GM21390 (cell line): ENCODE measurements at regions not wholly inside any gene's neighbourhood (a gene's known extent, or its start where the extent isn't known, plus 50 kb on each side); places are given as distances from the start of the nearest gene placed in this dataset.
"Not testable (repeated sequence)": the region's sequence is repeated elsewhere in the genome, so short reads cannot be mapped to it uniquely, and the experiment has no call there.

ENCODE experiments used
- ATAC-seq: cut with Tn5 transposase; IDR thresholded peaks from one replicate; pipeline ENCODE4 v1.9.1; 2021; ENCODE audit not compliant: unreplicated experiment

DNA sequence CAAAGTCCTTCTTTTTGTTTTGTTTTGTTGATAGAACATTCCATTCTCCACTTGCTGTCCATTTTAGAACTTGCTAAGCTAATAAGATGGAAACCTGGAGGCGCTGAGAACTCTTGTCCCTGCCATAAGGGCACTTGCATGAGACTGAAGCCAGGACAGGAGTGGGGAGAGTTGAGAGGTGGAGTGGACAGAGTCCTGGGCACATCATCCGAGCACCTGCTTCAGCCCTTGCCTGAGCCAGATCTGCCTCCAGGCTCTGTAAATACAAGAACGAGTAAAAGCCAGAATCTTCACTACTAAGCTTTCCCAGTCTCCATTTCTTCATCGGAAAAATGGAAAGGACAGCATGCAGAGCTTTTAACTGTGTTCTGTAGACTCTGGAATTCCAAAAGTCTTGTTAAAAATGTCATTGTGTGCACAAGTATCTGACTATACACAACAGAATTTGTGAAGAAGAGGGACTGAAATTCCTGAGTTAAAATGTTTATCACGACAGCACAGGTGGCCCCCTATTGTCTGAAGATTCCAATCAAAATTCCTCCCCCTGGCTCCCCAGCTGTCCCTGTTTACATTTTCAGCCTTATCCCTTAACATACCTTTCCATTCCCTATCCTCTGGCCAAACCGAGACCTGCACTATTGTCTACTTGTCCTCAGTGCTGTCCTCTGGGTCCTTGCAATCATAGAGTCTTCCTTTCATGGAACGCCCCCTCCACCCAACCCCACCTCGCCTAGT is 498.2 kb upstream of the TNP1 start:
- no peak for ATAC-seq

DNA sequence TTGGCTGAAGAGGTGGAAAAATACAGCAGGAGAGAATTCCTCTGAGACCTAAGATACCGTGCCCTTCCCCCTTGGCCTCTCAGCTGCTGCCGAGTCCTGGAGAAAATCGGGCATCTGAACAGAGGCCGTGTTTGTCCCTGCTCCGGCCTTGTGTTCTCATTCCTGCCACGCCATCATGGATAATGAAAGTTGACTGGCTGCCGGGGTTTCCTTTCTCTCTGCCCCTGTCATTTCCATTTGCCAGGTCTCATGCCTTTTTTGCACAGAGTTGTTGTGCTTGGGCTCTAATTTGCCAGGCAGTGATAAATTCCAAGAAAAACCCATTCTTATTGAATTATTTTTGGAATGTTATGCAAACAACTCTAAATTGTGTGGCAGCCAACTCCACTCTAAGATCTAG is 496.9 kb upstream of the TNP1 start:
- no peak for ATAC-seq

DNA sequence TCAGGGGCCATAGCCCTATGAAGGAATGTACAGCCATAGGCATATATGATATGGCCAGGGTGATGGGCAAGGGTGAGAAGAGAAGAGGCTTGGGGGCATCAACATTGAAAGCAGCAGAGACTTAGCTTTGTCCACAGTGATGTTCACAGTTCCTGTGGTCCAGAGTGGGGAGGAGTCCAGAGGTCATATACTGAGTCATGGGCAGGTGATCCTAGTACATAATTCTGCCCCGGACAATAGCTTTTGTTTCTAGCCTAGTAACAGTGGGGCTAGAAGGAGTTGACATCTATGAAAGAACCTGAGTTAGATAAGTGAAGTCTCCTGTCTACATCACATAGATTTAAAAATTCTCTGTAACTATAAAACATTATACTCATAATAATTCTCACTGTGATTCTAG is 496.3 kb upstream of the TNP1 start:
- no peak for ATAC-seq

DNA sequence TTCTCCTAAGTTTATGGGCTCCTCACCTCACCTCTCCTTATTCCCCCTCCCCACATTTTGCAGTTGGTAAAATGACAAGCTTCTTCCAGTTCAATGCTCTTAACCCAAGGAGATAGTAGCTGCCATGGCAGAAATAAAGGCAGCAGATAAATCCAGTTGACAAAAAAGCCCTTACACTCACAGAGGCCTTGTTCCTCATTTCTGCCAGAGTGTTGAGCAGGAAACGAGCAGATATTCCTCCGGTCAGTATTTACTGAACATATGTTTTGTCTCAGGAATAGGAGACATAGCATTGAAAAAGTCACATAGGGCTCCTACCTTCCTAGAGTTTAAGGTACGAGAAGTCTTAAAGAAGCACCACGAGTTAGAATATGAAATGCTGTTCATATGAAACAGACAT is 493.7 kb upstream of the TNP1 start:
- ATAC-seq = no peak

DNA sequence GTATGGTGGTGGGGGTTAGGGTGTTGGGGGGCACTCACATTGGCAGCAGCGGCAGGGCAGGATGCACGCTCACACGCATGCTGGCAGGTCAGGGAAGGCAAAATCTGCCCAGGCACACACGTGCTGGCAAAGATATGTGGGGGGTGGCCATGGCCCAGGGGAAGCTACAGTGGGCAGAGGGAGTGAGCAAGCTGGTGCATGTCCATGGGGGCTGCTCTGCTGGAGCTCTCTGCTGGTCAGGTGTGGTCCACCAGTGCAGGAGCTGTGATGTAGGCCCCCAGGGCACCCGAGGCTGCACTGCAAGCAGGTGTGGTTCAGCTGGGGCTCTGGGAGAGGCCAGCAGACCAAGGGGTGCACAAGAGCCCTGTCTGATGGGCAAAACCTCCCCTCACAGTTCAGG is 491.5 kb upstream of the TNP1 start:
- no peak for ATAC-seq

DNA sequence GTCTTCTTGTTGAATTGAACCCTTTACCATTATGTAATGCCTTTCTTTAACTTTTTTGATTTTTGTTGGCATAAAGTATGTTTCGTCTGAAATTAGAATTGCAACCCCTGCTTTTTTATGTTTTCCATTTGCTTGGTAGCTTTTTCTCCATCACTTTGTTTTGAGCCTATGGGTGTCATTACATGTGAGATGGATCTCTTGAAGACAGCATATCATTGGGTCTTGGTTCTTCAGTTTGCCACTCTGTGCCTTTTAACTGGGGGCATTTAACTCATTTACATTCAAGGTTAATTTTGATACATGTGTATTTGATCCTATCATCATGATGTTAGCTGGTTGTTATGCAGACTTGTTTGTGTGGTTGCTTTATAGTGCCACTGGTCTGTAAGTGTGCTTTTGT is 489.4 kb upstream of the TNP1 start:
- no peak for ATAC-seq

DNA sequence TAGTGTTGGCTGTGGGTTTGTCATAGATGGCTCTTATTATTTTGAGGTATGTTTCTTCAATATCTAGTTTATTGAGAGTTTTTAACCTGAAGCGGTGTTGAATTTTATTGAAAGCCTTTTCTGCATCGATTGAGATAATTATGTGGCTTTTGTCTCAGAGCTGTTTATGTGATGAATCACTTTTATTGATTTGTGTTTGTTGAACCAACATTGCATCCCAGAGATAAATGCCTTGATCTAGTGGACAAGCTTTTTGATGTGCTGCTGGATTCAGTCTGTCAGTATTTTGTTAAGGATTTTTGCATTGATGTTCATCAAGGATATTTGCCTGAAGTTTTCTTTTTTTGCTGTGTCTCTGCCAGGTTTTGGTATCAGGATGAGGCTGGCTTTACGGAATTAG is 487.8 kb upstream of the TNP1 start:
- ATAC-seq = not testable (repeated sequence)

DNA sequence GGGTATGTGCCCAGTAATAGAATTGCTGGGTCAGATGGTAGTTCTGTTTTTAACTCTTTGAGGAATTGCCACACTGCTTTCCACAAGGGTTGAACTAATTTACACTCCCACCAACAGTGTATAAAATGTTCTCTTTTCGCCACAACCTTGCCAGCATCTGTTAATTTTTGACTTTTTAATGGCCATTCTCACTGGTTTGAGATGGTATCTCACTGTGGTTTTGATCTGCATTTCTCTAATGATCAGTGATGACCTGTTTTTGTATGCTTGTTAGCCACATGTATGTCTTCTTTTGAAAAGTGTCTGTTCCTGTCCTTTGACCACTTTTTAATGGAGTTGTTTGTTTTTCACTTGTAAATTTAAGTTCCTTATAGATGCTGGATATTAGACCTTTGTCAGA is 486.2 kb upstream of the TNP1 start:
- ATAC-seq = not testable (repeated sequence)

DNA sequence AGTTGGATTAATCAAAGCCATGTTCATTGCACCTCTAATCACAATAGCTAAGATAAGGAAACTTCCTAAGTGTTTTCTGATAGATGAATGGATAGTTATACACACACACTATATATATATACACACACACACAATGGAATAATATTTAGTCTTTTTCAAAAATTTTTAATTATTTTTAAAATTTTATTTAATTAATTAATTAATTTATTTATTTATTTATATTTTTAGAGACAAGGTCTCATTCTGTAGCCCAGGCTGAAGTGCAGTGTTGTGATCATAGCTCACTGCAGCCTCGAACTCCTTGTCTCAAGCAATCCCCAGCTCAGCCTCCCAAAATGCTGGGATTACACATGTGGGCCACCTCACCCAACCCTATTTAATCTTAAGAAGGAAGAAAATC is 481.0 kb upstream of the TNP1 start:
- no peak for ATAC-seq

DNA sequence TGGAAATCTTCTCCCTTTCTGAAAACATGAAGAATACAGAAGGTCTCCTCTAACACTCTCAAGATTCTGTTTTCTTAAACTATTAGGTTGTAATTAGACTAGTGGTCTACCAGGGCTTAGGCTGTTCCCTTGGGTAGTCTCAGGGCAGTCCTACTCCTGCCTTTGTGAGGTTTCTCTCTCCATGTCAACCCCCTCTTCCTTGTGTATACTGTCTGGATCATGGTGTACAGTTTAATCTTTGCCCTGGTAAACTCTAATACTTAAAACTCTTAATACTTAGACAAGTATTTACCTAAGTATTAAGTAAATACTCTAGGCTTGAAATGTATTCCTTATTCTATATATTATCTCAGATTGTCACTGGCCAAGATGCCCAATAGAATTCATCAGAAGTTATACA is 480.3 kb upstream of the TNP1 start:
- no peak for ATAC-seq

DNA sequence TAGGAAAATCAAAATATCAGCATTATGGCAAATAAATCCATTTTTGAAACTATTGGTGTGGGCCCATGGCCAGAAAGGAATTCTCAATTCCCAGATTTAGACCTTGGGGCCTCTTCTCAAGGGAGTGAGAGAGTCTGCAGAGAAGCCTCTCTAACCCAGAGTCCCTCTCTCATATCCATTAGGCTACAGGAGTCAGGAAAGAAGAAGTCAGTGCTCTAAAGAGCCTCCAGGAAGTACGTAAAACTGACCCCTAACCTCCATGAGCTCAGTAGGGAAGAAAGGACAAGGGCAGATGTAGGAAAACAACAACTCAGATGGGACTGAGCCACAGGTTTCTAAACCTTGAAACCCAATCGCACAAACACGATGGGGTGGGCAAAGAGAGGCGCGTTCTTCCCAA is 479.9 kb upstream of the TNP1 start:
- no peak for ATAC-seq

DNA sequence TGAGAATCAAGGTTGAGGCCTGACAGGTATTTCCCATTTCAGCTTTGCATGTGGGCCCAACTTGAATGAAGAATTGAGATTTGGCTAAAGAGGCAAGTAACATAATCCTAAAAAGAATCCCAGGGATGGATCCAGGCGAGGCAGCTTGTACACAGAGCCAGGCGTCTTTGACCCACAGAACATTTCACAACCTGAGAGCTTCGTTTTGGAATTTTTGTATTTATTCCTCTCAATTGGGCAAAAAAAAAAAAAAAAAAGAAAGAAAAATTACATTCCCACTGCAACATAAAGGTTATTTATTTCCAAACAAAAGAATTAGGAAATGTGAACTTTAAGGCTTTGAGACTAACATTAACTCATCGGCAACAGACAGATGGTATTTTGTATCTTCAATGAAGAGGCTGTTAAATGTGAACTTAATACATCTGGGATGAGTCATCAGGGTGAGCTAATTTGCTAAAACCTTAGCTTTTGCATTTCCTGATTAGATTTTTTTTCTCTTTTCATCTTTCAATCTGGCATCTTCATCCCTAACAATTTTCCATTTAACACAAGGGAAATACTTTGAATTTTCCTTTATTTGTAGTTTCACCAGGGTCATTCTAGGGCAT is 478.5 kb upstream of the TNP1 start:
- ATAC-seq = no peak

DNA sequence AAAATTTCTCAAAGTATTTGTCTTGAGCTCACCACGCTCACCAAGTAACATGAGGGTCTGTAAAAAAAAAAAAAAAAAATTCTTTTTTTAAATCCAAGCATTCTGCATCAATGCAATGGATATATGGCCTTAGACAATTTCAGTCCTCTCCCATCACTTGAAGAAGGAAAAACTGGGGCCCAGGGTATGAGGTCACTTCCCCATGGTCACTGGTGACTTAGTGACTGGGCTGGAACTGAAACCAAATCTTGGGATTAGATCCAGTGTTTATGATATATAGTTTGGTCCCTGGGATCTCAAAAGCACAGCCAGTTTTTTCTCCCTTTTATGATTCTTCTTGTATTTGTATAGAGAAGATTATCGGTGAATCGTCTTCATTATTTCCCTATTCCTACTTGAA is 477.9 kb upstream of the TNP1 start:
- ATAC-seq = no peak

DNA sequence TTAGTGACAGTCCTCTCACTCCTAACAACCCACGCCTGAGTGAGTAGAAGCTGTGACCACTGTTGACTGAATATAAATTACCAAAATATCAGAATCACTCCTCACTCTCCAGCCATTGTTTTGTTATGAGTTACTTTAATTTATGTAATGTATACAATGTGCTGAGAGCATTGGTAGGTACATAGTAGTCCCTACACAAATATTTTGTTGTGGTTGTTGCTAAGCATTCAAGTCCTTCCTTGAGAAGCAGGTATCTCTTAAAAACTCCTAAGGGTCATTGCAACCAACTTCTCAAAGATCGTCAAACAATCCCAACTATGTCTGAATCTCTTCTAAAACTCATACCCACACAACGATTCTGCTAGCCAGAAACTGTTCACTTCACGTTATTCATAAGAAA is 476.8 kb upstream of the TNP1 start:
- ATAC-seq = no peak

DNA sequence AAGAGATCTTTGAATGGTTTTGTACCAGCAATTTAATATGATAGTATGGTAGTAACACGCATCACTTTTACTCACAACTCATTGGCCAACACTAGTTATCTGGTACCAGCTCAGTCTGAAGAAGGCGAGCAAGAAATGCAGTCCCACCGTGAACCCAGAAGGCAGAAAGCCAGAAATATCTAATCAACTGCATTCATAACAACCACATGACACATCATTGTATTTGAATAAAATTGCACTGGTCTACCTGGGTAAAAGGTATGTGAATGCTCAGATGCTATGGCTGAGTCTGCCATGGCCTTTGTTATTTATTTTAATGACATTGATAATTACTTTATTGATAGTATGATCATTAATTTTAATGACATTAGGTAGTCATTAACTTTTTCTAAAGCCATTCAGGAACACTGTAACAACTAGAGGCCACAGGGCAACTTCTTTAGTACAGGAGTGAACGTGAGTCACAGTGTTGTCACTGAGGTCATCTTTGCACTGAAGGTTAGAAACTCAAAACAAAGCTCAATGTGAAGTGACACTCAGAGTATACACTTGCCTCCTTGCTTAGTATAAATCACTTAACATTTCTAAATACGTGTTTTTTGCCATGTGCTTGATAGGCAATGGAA is 475.6 kb upstream of the TNP1 start:
- no peak for ATAC-seq

DNA sequence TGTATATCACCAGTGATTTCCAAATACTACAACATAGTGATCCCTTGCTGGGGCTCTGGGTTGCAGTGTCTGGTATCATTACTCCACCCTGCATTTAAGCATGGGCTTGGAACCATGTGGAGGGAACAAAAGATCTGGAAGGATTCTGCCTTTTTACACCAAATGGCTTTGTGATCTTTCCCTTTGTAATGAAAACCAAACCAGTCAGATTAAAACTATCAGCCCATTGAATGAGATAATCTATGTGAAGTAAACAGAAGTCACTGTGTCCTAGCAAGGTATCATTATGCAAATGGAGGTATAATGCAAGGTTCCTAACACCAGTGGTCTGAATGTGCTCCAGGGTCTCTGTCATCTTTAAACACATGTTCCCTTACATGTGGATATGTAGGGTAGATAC is 474.7 kb upstream of the TNP1 start:
- no peak for ATAC-seq

DNA sequence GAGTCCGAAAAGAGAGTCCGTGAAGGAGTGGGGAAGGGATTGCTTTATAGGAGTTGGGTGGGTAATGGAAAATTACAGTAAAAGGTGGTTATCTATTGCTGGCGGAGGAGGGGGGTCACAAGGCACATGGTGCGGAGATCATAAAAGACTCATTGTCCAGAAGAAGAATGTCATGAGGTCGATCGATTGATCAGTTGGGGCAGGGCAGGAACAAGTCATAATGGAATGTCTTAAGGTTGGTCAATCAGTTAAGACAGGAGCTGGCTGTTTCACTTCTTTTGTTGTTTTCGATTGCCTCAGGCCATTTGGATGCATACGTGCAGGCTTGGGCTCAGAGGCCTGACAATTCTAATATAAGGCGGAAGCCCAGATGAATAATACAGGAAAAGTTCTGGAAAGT is 473.0 kb upstream of the TNP1 start:
- no peak for ATAC-seq

DNA sequence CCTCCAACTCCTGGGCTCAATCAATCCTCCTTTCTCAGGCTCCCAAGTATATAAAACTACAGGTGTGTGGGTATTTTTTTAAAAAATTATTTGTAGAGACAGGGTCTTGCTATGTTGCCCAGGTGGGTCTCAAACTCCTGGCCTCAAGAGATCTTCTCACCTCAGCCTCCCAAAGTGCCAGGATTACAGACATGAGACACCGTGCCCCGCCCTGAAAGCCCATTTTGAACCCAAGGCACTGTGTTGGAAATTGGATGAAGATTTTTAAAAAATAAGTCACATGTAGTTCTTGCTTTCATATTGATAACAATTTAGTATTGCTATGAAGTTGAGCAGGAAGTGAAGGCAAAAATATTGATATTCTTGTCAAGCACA is 472.5 kb upstream of the TNP1 start:
- ATAC-seq = no peak

DNA sequence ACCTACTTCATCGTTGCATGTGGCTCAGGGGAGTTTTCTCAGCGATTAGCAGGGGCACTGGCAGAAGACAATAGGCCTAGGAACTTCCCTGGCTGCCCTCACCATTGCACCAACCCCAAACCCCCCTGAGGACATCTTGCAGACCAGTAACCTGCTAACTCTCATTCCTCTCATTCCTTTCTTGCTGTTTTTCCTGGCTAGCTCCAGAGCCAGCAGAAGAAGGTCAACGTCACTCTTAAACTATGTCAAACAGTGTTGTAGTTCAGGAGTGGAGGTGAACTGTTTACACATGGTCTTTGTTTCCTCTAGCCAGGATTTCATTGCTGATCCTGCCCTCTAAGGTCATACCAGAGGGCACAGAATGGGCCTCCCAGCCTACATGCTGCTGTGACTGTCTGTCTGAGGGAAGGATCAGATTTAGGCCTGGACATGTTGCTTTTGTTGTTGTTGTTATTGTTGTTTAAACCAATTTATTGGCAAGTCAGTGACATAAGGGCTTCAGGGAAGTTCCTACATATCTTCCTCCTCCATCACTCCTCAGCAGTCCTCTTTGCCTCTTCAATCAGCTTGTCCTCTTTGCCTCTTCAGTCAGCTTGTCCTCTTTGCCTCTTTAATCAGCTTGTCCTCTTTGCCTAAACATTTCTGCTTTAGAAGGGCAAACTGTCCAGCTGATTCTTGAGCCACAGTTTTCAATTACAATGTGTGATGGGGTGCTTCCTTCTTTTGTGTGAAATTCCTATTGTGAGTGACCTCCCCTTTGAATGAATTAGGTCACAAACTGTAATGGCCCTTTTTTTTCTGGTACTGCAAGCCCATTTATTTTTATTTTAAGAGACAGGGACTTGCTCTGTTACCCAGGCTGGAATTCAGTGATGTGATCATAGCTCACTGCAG is 471.9 kb upstream of the TNP1 start:
- ATAC-seq = no peak

DNA sequence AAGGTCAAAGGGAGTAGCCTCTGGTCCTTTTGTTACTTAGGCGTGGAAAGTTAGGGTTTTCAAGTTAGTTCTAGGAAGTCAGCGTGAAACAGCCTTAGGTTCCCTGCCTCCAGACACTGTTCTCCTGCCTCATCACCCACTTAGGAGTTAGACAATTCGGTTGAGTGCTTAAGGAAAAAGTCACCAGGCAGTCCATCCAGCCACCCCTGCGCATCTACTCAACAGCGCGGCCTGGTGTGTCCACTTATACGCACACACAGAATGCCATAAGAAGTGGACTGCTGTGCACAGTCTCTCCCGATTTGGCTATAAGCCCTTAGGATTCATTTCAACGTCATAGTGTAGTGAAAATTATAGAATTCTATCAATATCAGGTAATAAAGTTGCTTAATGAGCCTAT is 470.8 kb upstream of the TNP1 start:
- ATAC-seq = no peak

DNA sequence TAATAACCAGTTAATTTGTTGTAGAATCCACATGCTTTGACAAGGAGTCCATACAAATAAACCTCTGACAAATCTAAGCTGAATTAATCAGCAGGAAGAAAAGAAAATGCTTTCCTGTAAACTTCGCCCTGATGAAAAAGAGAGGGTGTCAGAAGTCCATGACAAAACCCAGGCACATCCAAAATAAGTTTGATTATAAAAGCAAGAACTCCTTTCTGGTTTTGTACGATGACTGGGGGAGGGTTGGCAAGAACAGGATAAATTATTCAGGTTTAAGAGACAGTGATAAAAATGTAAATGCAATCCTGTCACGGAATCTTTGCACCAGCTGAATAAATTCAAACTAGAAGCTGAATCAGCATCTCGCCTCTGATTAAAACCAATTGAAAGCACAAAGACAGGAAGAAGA is 469.2 kb upstream of the TNP1 start:
- no peak for ATAC-seq

DNA sequence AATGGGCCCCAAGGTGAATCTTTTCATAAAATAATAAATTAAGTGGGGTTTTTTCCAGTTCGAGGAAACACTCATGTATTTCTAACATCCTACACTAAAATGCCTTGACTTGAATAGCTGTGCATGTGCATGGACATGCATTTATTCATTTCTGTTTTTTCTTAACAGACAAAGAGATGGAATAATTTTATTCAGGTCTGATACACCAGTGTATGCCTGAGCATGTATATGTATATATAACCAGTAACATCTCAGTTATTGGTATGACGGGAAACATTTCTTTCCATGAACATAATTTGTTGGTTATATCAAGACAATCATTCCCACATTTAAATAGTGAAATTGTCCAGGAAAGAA is 468.7 kb upstream of the TNP1 start:
- no peak for ATAC-seq
